B cell (primary cell): ENCODE measurements at regions not wholly inside any gene's neighbourhood (a gene's known extent, or its start where the extent isn't known, plus 50 kb on each side); places are given as distances from the start of the nearest gene placed in this dataset.

Source experiments
- CTCF ChIP-seq: fragments of 200-600 bp; IDR thresholded peaks from one replicate; pipeline ENCODE4 v1.8.0; 2022; ENCODE audit warnings: antibody characterized with exemption, mild to moderate bottlenecking
- EZH2 ChIP-seq: IDR thresholded peaks from 2 replicates; pipeline ENCODE4 v1.6.1; 2012; ENCODE audit warnings: borderline replicate concordance, low read depth, mild to moderate bottlenecking, moderate library complexity, low read length; ENCODE audit not compliant: insufficient read depth, poor library complexity, severe bottlenecking

- TF ChIP-seq CTCF (no peak), EZH2 (no peak)
Observed at GRCh38 chr3:2029559-2029958, 69.1 kb upstream of the CNTN4 start.
